Vagina (tissue), 2 donors: ENCODE measurements at regions not wholly inside any gene's neighbourhood (a gene's known extent, or its start where the extent isn't known, plus 50 kb on each side); places are given as distances from the start of the nearest gene placed in this dataset.

Experiments
- POLR2A ChIP-seq, 2 donors: fragments of 450-650 bp; IDR thresholded peaks; one replicate each; pipeline ENCODE4 v1.6.1; 2017; ENCODE audit warnings: antibody characterized with exemption in 2 of 2, mild to moderate bottlenecking in 2 of 2, moderate library complexity in 2 of 2
- TF ChIP-seq, protein P1 (sequence below), 3 experiments: fragments of 450-650 bp in 2 of 3; fragments of 200-600 bp in 1 of 3; sonication (generic) in 1 of 3; IDR thresholded peaks; one replicate each; pipeline ENCODE4 v1.5.1; 2017 to 2019; ENCODE audit warnings: antibody characterized with exemption in 3 of 3, mild to moderate bottlenecking in 2 of 3, moderate library complexity in 2 of 3

DNA sequence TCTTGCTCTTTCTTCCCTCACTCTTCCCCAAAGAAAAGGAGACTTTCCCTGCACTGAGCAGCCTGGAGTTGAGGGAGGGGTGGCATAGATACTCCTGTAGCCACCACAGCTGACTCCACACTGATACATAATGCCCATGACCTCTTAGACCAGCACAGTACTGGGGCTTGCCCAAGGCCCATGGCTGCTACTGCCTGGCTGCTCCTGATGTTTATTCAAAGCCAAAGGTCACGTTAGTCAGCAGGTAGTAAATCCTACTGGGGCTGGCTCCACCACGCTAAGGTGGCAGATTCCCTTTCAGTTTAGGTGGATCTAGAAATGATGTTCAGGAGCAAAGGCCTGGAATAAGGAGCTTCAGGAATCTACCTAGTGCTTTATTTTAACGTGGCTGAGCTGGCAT, 212.7 kb downstream of the C3orf38 start:
- TF ChIP-seq, protein P1, sequence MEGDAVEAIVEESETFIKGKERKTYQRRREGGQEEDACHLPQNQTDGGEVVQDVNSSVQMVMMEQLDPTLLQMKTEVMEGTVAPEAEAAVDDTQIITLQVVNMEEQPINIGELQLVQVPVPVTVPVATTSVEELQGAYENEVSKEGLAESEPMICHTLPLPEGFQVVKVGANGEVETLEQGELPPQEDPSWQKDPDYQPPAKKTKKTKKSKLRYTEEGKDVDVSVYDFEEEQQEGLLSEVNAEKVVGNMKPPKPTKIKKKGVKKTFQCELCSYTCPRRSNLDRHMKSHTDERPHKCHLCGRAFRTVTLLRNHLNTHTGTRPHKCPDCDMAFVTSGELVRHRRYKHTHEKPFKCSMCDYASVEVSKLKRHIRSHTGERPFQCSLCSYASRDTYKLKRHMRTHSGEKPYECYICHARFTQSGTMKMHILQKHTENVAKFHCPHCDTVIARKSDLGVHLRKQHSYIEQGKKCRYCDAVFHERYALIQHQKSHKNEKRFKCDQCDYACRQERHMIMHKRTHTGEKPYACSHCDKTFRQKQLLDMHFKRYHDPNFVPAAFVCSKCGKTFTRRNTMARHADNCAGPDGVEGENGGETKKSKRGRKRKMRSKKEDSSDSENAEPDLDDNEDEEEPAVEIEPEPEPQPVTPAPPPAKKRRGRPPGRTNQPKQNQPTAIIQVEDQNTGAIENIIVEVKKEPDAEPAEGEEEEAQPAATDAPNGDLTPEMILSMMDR (IDR thresholded peaks at IDR 0.05) = no peak
- TF ChIP-seq POLR2A (IDR thresholded peaks at IDR 0.05) = no peak
